Endothelial cell of umbilical vein (primary cell): ENCODE measurements at regions not wholly inside any gene's neighbourhood (a gene's known extent, or its start where the extent isn't known, plus 50 kb on each side); places are given as distances from the start of the nearest gene placed in this dataset.

Experiments used
- CTCF ChIP-seq, 2 donors: IDR thresholded peaks; 1 replicate in 1 of 2; 2 replicates in 1 of 2; pipeline ENCODE4 v1.5.1; 2011; ENCODE audit warnings: low read length in 2 of 2, mild to moderate bottlenecking in 2 of 2, moderate library complexity in 2 of 2, control low read depth in 1 of 2, inconsistent platforms in 1 of 2, low read depth in 1 of 2; ENCODE audit not compliant: insufficient read depth in 1 of 2; ENCODE audit errors: extremely low read depth in 1 of 2
- EZH2 ChIP-seq: IDR thresholded peaks from 2 replicates; pipeline ENCODE4 v1.6.1; 2012; ENCODE audit warnings: borderline replicate concordance, low read depth, mild to moderate bottlenecking, moderate library complexity, low read length, inconsistent platforms; ENCODE audit not compliant: severe bottlenecking
- GATA2 ChIP-seq: IDR thresholded peaks from 2 replicates; pipeline ENCODE4 v1.7.0; 2011; ENCODE audit warnings: low read depth, mild to moderate bottlenecking, moderate library complexity, mixed read lengths, low read length; ENCODE audit not compliant: insufficient read length, insufficient read depth
- MAX ChIP-seq: IDR thresholded peaks from 2 replicates; pipeline ENCODE4 v1.6.1; 2011; ENCODE audit not compliant: insufficient read depth, insufficient read length
- MYC ChIP-seq: IDR thresholded peaks from one replicate; pipeline ENCODE4 v1.6.1; 2011; ENCODE audit warnings: mild to moderate bottlenecking, low read depth, low read length
- POLR2A ChIP-seq: IDR thresholded peaks from 2 replicates; pipeline ENCODE4 v1.6.1; 2012; ENCODE audit warnings: low read depth, mild to moderate bottlenecking, control low read depth, low read length

GRCh38 chr3:168436245-168436724 is 340.6 kb upstream of the GOLIM4 start:
- TF ChIP-seq CTCF (IDR thresholded peaks at IDR 0.05; ENCODE audit: extremely low read depth in 1 of 2, insufficient read depth in 1 of 2, low read depth in 1 of 2, low read length in 2 of 2) (no peak), MAX (no peak), EZH2 (no peak), MYC (no peak), GATA2 (no peak), POLR2A (no peak)
